Keratinocyte (primary cell): ENCODE measurements at regions not wholly inside any gene's neighbourhood (a gene's known extent, or its start where the extent isn't known, plus 50 kb on each side); places are given as distances from the start of the nearest gene placed in this dataset.

Experiments used
- DNase-seq: peaks from one replicate; pipeline ENCODE4 v3.0.0-alpha.2; 2011; ENCODE audit warnings: low read depth, missing footprints, low spot score
- FAIRE-seq: peaks from 2 replicates; lab custom pipeline; 2011; peaks lifted over from hg19 to GRCh38; lab: Jason Lieb, UNC
- H2AFZ ChIP-seq: 2 replicates; pipeline ENCODE4 v1.6.0; 2012; ENCODE audit warnings: low read length, control low read depth, inconsistent platforms; ENCODE audit not compliant: control insufficient read depth
- H3K27ac ChIP-seq: 2 replicates; pipeline ENCODE4 v1.5.1; 2011; ENCODE audit warnings: low read length; ENCODE audit not compliant: control insufficient read depth, insufficient read depth
- H3K27me3 ChIP-seq: 3 replicates; pipeline ENCODE4 v1.6.0; 2011; ENCODE audit warnings: low read length; ENCODE audit not compliant: control insufficient read depth, insufficient read depth; ENCODE audit errors: extremely low read depth
- H3K36me3 ChIP-seq, 2 experiments: 2 replicates in 1 of 2; 3 replicates in 1 of 2; pipeline ENCODE4 v1.5.1; 2011; ENCODE audit warnings: low read length in 2 of 2, mild to moderate bottlenecking in 1 of 2; ENCODE audit not compliant: control insufficient read depth in 2 of 2, insufficient read depth in 2 of 2; ENCODE audit errors: extremely low read depth in 1 of 2
- H3K4me1 ChIP-seq: 3 replicates; pipeline ENCODE4 v1.5.1; 2011; ENCODE audit warnings: low read length; ENCODE audit not compliant: control insufficient read depth, insufficient read depth; ENCODE audit errors: extremely low read depth
- H3K4me2 ChIP-seq: 3 replicates; pipeline ENCODE4 v1.6.0; 2011; ENCODE audit warnings: low read depth, low read length; ENCODE audit not compliant: control insufficient read depth, insufficient read depth; ENCODE audit errors: extremely low read depth
- H3K4me3 ChIP-seq, 3 experiments: fragments of 200-600 bp in 1 of 3; sonication (generic) in 1 of 3; 2 replicates in 2 of 3; 3 replicates in 1 of 3; pipeline ENCODE4 v1.5.1; 2011 to 2016; ENCODE audit warnings: low read length in 3 of 3, mild to moderate bottlenecking in 3 of 3, control low read depth in 2 of 3, inconsistent platforms in 1 of 3, low read depth in 1 of 3, mixed read lengths in 1 of 3, mixed run types in 1 of 3, moderate library complexity in 1 of 3; ENCODE audit not compliant: control insufficient read depth in 2 of 3, insufficient read depth in 2 of 3; ENCODE audit errors: extremely low read depth in 1 of 3
- H3K79me2 ChIP-seq: 2 replicates; pipeline ENCODE4 v1.6.0; 2012; ENCODE audit warnings: low read length; ENCODE audit not compliant: control insufficient read depth, insufficient read depth
- H3K9ac ChIP-seq: 3 replicates; pipeline ENCODE4 v1.6.0; 2011; ENCODE audit warnings: low read length; ENCODE audit not compliant: control insufficient read depth, insufficient read depth; ENCODE audit errors: extremely low read depth
- H3K9me1 ChIP-seq: 3 replicates; pipeline ENCODE4 v1.6.0; 2011; ENCODE audit warnings: low read length; ENCODE audit not compliant: control insufficient read depth, insufficient read depth; ENCODE audit errors: extremely low read depth
- H3K9me3 ChIP-seq: 2 replicates; pipeline ENCODE4 v1.5.1; 2012; ENCODE audit warnings: low read depth, low read length; ENCODE audit not compliant: control insufficient read depth
- H4K20me1 ChIP-seq: 3 replicates; pipeline ENCODE4 v1.6.0; 2011; ENCODE audit warnings: low read length; ENCODE audit not compliant: control insufficient read depth, insufficient read depth; ENCODE audit errors: extremely low read depth
- EZH2 ChIP-seq: IDR thresholded peaks from one replicate; pipeline ENCODE4 v1.6.1; 2012; ENCODE audit warnings: inconsistent platforms, mild to moderate bottlenecking, low read length, moderate library complexity
- dilution Hi-C: fragments of 300-500 bp; cut with MboI; formaldehyde crosslinking; loops from one replicate; pipeline ENCODE4 v1.7.0; 2020; ENCODE audit warnings: low sequenced_read_pairs; ENCODE audit not compliant: extremely low pct_ligation_motif_present
- TF ChIP-seq, protein P1 (sequence below), 3 experiments: IDR thresholded peaks in 1 of 3; conservative IDR thresholded peaks in 1 of 3; optimal IDR thresholded peaks in 1 of 3; 2 replicates in 2 of 3; 3 replicates in 1 of 3; pipeline versions ENCODE3 to v1.5.1; 2011; ENCODE audit warnings: low read length in 3 of 3, mild to moderate bottlenecking in 3 of 3, moderate library complexity in 2 of 3, control low read depth in 1 of 3, inconsistent platforms in 1 of 3; ENCODE audit not compliant: insufficient read depth in 2 of 3; ENCODE audit errors: extremely low read depth in 1 of 3

DNA sequence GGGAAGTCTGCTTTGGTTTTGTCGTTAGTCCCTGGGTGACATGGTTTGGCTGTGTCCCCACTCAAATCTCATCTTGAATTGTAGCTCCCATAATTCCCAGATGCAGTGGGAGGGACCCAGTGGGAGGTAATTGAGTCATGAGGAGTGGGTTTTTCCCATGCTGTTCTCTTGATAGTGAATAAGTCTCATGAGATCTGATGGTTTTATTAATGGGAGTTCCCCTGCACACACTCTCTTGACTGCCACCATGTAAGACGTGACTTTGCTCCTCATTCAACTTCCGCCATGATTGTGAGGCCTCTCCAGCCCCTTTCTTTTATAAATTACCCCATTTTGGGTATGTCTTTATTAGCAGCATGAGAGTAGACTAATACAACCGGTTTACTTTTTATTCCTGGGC is 405.8 kb upstream of the ID2 start:
- no peak for DNase-seq
- H2AFZ ChIP-seq, result no peak overlapping the region
- no peaks in the 10 kb centered on the region for H3K36me3 ChIP-seq
- no peaks in the 10 kb centered on the region for H3K9me1 ChIP-seq
- TF ChIP-seq, protein P1, sequence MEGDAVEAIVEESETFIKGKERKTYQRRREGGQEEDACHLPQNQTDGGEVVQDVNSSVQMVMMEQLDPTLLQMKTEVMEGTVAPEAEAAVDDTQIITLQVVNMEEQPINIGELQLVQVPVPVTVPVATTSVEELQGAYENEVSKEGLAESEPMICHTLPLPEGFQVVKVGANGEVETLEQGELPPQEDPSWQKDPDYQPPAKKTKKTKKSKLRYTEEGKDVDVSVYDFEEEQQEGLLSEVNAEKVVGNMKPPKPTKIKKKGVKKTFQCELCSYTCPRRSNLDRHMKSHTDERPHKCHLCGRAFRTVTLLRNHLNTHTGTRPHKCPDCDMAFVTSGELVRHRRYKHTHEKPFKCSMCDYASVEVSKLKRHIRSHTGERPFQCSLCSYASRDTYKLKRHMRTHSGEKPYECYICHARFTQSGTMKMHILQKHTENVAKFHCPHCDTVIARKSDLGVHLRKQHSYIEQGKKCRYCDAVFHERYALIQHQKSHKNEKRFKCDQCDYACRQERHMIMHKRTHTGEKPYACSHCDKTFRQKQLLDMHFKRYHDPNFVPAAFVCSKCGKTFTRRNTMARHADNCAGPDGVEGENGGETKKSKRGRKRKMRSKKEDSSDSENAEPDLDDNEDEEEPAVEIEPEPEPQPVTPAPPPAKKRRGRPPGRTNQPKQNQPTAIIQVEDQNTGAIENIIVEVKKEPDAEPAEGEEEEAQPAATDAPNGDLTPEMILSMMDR (optimal IDR thresholded peaks at IDR 0.05 in 1 of 3, IDR thresholded peaks at IDR 0.05 in 1 of 3, conservative IDR thresholded peaks at IDR 0.05 in 1 of 3; ENCODE audit: extremely low read depth in 1 of 3, insufficient read depth in 2 of 3, low read length in 3 of 3), result no peak
- TF ChIP-seq EZH2, result no peak
- no peak overlapping the region for H3K4me2 ChIP-seq
- H3K9ac ChIP-seq, result no peak overlapping the region
- H3K27ac ChIP-seq, result no peak overlapping the region
- H3K4me3 ChIP-seq, result no peak overlapping the region
- no peaks in the 10 kb centered on the region for H3K4me1 ChIP-seq
- no peak for FAIRE-seq
- dilution Hi-C loops, result no loop called here
- no peaks in the 10 kb centered on the region for H3K9me3 ChIP-seq
- H4K20me1 ChIP-seq, result no peaks in the 10 kb centered on the region
- peaks cover 2% of the 10 kb centered on the region for H3K27me3 ChIP-seq
- no peaks in the 10 kb centered on the region for H3K79me2 ChIP-seq

DNA sequence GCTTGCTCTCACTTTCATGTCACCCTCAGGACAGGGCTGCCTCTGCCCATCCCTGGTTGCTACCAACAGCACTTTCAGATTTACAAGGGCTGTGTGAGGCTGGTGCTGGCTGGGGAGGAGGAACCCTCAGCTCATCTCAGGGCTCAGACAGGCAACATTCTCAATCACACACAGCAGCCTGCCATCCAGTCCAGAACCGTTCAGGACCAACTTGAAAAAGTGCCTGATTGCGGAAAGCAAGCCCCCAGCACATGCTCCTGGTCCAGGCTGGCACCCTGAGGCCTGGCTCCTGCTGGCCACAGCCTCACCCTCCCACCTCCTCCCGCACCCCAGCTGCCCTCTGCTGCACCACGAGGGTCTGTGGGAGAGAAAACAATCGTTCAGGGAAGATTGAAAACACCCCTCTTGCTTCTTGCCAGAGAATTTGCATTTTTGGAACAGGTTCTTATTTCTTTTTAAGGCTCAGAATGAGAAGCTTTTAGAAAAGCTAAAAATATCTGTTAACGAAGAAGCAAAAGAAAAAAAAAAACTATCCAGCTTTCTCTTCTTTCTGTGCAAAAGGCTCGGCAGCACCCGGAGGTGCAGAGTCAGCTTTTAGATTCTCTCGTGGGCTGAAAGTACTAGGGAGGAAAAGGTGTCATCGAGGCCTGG is 403.8 kb upstream of the ID2 start:
- no peak for FAIRE-seq

More for the DNA sequence above, 403.8 kb upstream of the ID2 start:
- Histone ChIP-seq H3K9me3 (no peaks in the 10 kb centered on the region), H3K79me2 (no peaks in the 10 kb centered on the region), H3K4me2 (no peak overlapping the region), H3K36me3 (no peaks in the 10 kb centered on the region), H3K4me3 (no peak overlapping the region), H3K27me3 (peaks cover 6% of the 10 kb centered on the region), H4K20me1 (no peaks in the 10 kb centered on the region), H3K27ac (no peak overlapping the region), H3K4me1 (no peaks in the 10 kb centered on the region), H3K9ac (no peak overlapping the region), H3K9me1 (no peaks in the 10 kb centered on the region), H2AFZ (no peak overlapping the region)
- DNase-seq, result no peak
- dilution Hi-C loops, result no loop called here
- TF ChIP-seq, protein P1 (optimal IDR thresholded peaks at IDR 0.05 in 1 of 3, IDR thresholded peaks at IDR 0.05 in 1 of 3, conservative IDR thresholded peaks at IDR 0.05 in 1 of 3; ENCODE audit: extremely low read depth in 1 of 3, insufficient read depth in 2 of 3, low read length in 3 of 3), result no peak
- TF ChIP-seq EZH2, result no peak
